H1 (cell line): ENCODE measurements at regions not wholly inside any gene's neighbourhood (a gene's known extent, or its start where the extent isn't known, plus 50 kb on each side); places are given as distances from the start of the nearest gene placed in this dataset.

Source experiments
- CTCF ChIA-PET: fragments of 300-600 bp; sonication (Branson Sonifier 250); formaldehyde crosslinking; loops from one replicate; lab custom pipeline; 2021; ENCODE audit not compliant: partially characterized antibody; lab: Charles Lee
- POLR2A ChIA-PET: fragments of 300-600 bp; sonication (Branson Sonifier 250); formaldehyde crosslinking; loops from one replicate; lab custom pipeline; 2021; ENCODE audit warnings: inconsistent platforms; ENCODE audit not compliant: partially characterized antibody; lab: Charles Lee
- DNase-seq, 2 experiments: peaks; one replicate each; pipeline versions ENCODE4 v3.0.0 to v3.0.0-alpha.2; 2010 to 2022; ENCODE audit warnings: low spot score in 2 of 2, low read depth in 1 of 2, mixed read lengths in 1 of 2
- FAIRE-seq: peaks from 2 replicates; lab custom pipeline; 2011; peaks lifted over from hg19 to GRCh38; lab: Jason Lieb, UNC
- H2AFZ ChIP-seq: 2 replicates; pipeline ENCODE4 v1.8.1; 2012; ENCODE audit warnings: low read length, inconsistent platforms
- H2AK5ac ChIP-seq: 2 replicates; pipeline ENCODE4 v1.6.1; 2013; ENCODE audit warnings: low read depth, low read length
- H2BK120ac ChIP-seq: replicated peaks from 2 replicates; pipeline ENCODE3; 2013; ENCODE audit warnings: low read depth, low read length, inconsistent platforms
- H2BK12ac ChIP-seq: 2 replicates; pipeline ENCODE4 v1.6.1; 2013; ENCODE audit warnings: low read depth, low read length
- H2BK15ac ChIP-seq: 2 replicates; pipeline ENCODE4 v1.6.1; 2013; ENCODE audit warnings: low read length
- H2BK20ac ChIP-seq: 2 replicates; pipeline ENCODE4 v1.6.1; 2013; ENCODE audit warnings: low read length
- H2BK5ac ChIP-seq: 2 replicates; pipeline ENCODE4 v1.6.1; 2013; ENCODE audit warnings: low read depth, low read length
- H3K14ac ChIP-seq: 2 replicates; pipeline ENCODE4 v1.6.1; 2013; ENCODE audit warnings: inconsistent platforms; ENCODE audit not compliant: insufficient read length
- H3K18ac ChIP-seq: 2 replicates; pipeline ENCODE4 v1.6.1; 2013; ENCODE audit warnings: low read length; ENCODE audit errors: extremely low read depth
- H3K23ac ChIP-seq: 2 replicates; pipeline ENCODE4 v1.6.1; 2013; ENCODE audit warnings: inconsistent platforms; ENCODE audit not compliant: insufficient read length
- H3K23me2 ChIP-seq: 2 replicates; pipeline ENCODE4 v1.6.1; 2013; ENCODE audit warnings: low read depth, low read length
- H3K27ac ChIP-seq: 2 replicates; pipeline ENCODE4 v1.6.1; 2011; ENCODE audit warnings: low read depth, low read length, inconsistent platforms
- H3K27me3 ChIP-seq, 4 experiments: replicated peaks in 1 of 4; 1 replicate in 1 of 4; 2 replicates in 3 of 4; pipeline versions ENCODE4 v1.6.1 to v1.8.1; 2011 to 2013; ENCODE audit warnings: low read length in 3 of 4, mild to moderate bottlenecking in 3 of 4, inconsistent platforms in 2 of 4, mixed read lengths in 2 of 4, moderate library complexity in 1 of 4; ENCODE audit not compliant: control insufficient read depth in 3 of 4, insufficient read depth in 3 of 4; ENCODE audit errors: extremely low read depth in 1 of 4
- H3K36me3 ChIP-seq, 4 experiments: 2 replicates each; pipeline versions ENCODE4 v1.6.1 to v1.8.1; 2011 to 2013; ENCODE audit warnings: mild to moderate bottlenecking in 4 of 4, low read length in 3 of 4, moderate library complexity in 2 of 4, control low read depth in 1 of 4, inconsistent platforms in 1 of 4; ENCODE audit not compliant: insufficient read depth in 4 of 4, control insufficient read depth in 2 of 4
- H3K4ac ChIP-seq: replicated peaks from 2 replicates; pipeline ENCODE3; 2013; ENCODE audit warnings: low read length, low read depth, mixed read lengths, inconsistent platforms; ENCODE audit not compliant: insufficient read length
- H3K4me1 ChIP-seq, 4 experiments: replicated peaks in 1 of 4; 1 replicate in 1 of 4; 2 replicates in 3 of 4; pipeline versions ENCODE4 v1.6.1 to v1.8.1; 2011 to 2013; ENCODE audit warnings: low read length in 3 of 4, inconsistent platforms in 2 of 4, mixed read lengths in 1 of 4; ENCODE audit not compliant: insufficient read depth in 4 of 4, control insufficient read depth in 3 of 4
- H3K4me2 ChIP-seq, 2 experiments: 2 replicates each; pipeline versions ENCODE4 v1.6.1 to v1.8.1; 2011 to 2013; ENCODE audit warnings: low read depth in 2 of 2, low read length in 2 of 2, control low read depth in 1 of 2, inconsistent platforms in 1 of 2, mild to moderate bottlenecking in 1 of 2; ENCODE audit not compliant: insufficient read depth in 1 of 2
- H3K4me3 ChIP-seq, 4 experiments: fragments of 200-600, 300-600 bp in 1 of 4; sonication (generic), shearing (Covaris generic), sonication (Bioruptor Twin) in 1 of 4; 2 replicates each; pipeline versions ENCODE4 v1.5.1 to v1.8.1; 2011 to 2016; ENCODE audit warnings: low read length in 4 of 4, low read depth in 3 of 4, control low read depth in 2 of 4, inconsistent platforms in 2 of 4, mild to moderate bottlenecking in 2 of 4, mixed read lengths in 1 of 4, moderate library complexity in 1 of 4; ENCODE audit not compliant: insufficient read depth in 2 of 4; ENCODE audit errors: extremely low read depth in 1 of 4
- H3K56ac ChIP-seq: replicated peaks from 2 replicates; pipeline ENCODE3; 2013; ENCODE audit warnings: low read depth, mild to moderate bottlenecking, mixed read lengths, low read length, inconsistent platforms; ENCODE audit not compliant: insufficient read length
- H3K79me1 ChIP-seq: 2 replicates; pipeline ENCODE4 v1.6.1; 2013; ENCODE audit warnings: low read depth, low read length, control low read depth
- H3K79me2 ChIP-seq, 2 experiments: 2 replicates each; pipeline versions ENCODE4 v1.6.1 to v1.8.1; 2012 to 2013; ENCODE audit warnings: low read length in 2 of 2, mild to moderate bottlenecking in 2 of 2, inconsistent platforms in 1 of 2; ENCODE audit not compliant: insufficient read depth in 2 of 2, control insufficient read depth in 1 of 2
- H3K9ac ChIP-seq, 4 experiments: replicated peaks in 1 of 4; 1 replicate in 1 of 4; 2 replicates in 3 of 4; pipeline versions ENCODE4 v1.6.1 to v1.8.1; 2011 to 2013; ENCODE audit warnings: low read depth in 3 of 4, low read length in 3 of 4, control low read depth in 2 of 4, mild to moderate bottlenecking in 2 of 4, moderate library complexity in 2 of 4, inconsistent platforms in 1 of 4; ENCODE audit errors: extremely low read depth in 1 of 4
- H3K9me3 ChIP-seq, 2 experiments: 2 replicates each; pipeline versions ENCODE4 v1.6.1 to v1.8.1; 2012 to 2013; ENCODE audit warnings: mild to moderate bottlenecking in 2 of 2, moderate library complexity in 2 of 2, control low read depth in 1 of 2, inconsistent platforms in 1 of 2, low read depth in 1 of 2, low read length in 1 of 2, mixed read lengths in 1 of 2; ENCODE audit not compliant: insufficient read depth in 2 of 2
- H4K20me1 ChIP-seq, 2 experiments: replicated peaks in 1 of 2; 2 replicates each; pipeline versions ENCODE3 to v1.8.1; 2011 to 2013; ENCODE audit warnings: inconsistent platforms in 2 of 2, low read length in 2 of 2, mild to moderate bottlenecking in 1 of 2; ENCODE audit not compliant: insufficient read depth in 2 of 2, control insufficient read depth in 1 of 2
- H4K5ac ChIP-seq: 2 replicates; pipeline ENCODE4 v1.6.1; 2013; ENCODE audit warnings: low read length, low read depth, mixed read lengths, inconsistent platforms; ENCODE audit not compliant: insufficient read length
- H4K8ac ChIP-seq: 2 replicates; pipeline ENCODE4 v1.8.0; 2013; ENCODE audit warnings: mild to moderate bottlenecking, moderate library complexity, low read length, inconsistent platforms; ENCODE audit not compliant: insufficient read depth; ENCODE audit errors: extremely low read depth
- H4K91ac ChIP-seq: replicated peaks from 2 replicates; pipeline ENCODE3; 2013; ENCODE audit warnings: low read length, mixed read lengths, inconsistent platforms; ENCODE audit not compliant: insufficient read length
- ASH2L ChIP-seq: fragments of 200-600, 300-600 bp; sonication (generic); IDR thresholded peaks from one replicate; pipeline ENCODE4 v1.7.1; 2017; ENCODE audit warnings: low read length
- CBX5 ChIP-seq: fragments of 300-800, 300-1000 bp; sonication (generic); IDR thresholded peaks from 2 replicates; pipeline ENCODE4 v1.7.1; 2016; ENCODE audit warnings: antibody characterized with exemption, low read length, low read depth
- CBX8 ChIP-seq: fragments of 300-800, 300-1000 bp; sonication (generic); IDR thresholded peaks from 2 replicates; pipeline ENCODE4 v1.7.1; 2016; ENCODE audit warnings: low read depth, low read length, borderline replicate concordance
- EP300 ChIP-seq, 2 experiments: IDR thresholded peaks; 1 replicate in 1 of 2; 2 replicates in 1 of 2; pipeline ENCODE4 v1.6.1; 2011 to 2012; ENCODE audit warnings: low read depth in 2 of 2, low read length in 2 of 2, mild to moderate bottlenecking in 2 of 2, borderline replicate concordance in 1 of 2, inconsistent platforms in 1 of 2, moderate library complexity in 1 of 2
- HDAC2 ChIP-seq, 2 experiments: fragments of 300-600 bp in 1 of 2; sonication (generic) in 1 of 2; IDR thresholded peaks; 2 replicates each; pipeline ENCODE4 v1.6.1; 2011 to 2012; ENCODE audit warnings: low read depth in 2 of 2, low read length in 2 of 2, mild to moderate bottlenecking in 2 of 2, moderate library complexity in 2 of 2, borderline replicate concordance in 1 of 2, inconsistent platforms in 1 of 2
- JUND ChIP-seq: IDR thresholded peaks from 2 replicates; pipeline ENCODE4 v1.6.1; 2011; ENCODE audit warnings: mild to moderate bottlenecking, improper control_type of control experiment, low read length
- KDM1A ChIP-seq: fragments of 200-600, 300-600 bp; sonication (generic); IDR thresholded peaks from 2 replicates; pipeline ENCODE4 v1.7.1; 2016; ENCODE audit warnings: mild to moderate bottlenecking, low read length, borderline replicate concordance
- KDM5A ChIP-seq: fragments of 200-600 bp; IDR thresholded peaks from 2 replicates; pipeline ENCODE4 v1.7.1; 2012; ENCODE audit warnings: mild to moderate bottlenecking, low read length, inconsistent platforms, mixed read lengths
- POLR2A ChIP-seq, 2 experiments: IDR thresholded peaks; 1 replicate in 1 of 2; 2 replicates in 1 of 2; pipeline ENCODE4 v1.6.1; 2011; ENCODE audit warnings: low read depth in 2 of 2, low read length in 2 of 2, mild to moderate bottlenecking in 2 of 2; ENCODE audit errors: control extremely low read depth in 1 of 2
- RFX5 ChIP-seq: IDR thresholded peaks from 2 replicates; pipeline ENCODE4 v1.6.1; 2011; ENCODE audit warnings: low read depth, low read length, improper control_type of control experiment, borderline replicate concordance
- TAF7 ChIP-seq: optimal IDR thresholded peaks from 2 replicates; pipeline ENCODE3; 2011; ENCODE audit warnings: low read depth, mild to moderate bottlenecking, inconsistent platforms, low read length, moderate library complexity, borderline replicate concordance
- TEAD4 ChIP-seq: IDR thresholded peaks from 2 replicates; pipeline ENCODE4 v1.6.1; 2012; ENCODE audit warnings: low read depth, low read length, inconsistent platforms, mixed read lengths
- TF ChIP-seq, protein P1 (sequence below), 3 experiments: IDR thresholded peaks; 1 replicate in 2 of 3; 2 replicates in 1 of 3; pipeline versions ENCODE4 v1.5.1 to v1.6.1; 2011; ENCODE audit warnings: low read length in 3 of 3, mild to moderate bottlenecking in 3 of 3, inconsistent platforms in 2 of 3, low read depth in 1 of 3, moderate library complexity in 1 of 3; ENCODE audit not compliant: insufficient read depth in 1 of 3; ENCODE audit errors: control extremely low read depth in 1 of 3

DNA sequence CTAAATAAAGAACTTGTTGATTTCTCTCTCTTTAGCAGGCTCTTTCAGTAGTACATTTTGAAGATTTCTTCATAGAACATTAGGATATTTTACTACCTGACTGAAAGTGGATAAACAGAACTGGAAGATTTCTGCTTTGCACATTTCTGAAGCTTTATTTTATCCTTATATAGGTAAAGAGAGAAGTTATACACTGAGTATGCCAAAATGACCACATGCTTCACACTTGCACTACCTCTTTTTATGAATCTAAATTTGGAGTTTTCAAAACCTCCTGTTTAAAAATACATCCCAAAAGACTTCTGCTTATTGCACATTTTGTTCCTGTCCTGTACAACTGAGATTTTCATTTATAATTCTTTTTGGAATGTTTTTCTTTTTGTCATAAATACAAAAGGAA, 197.4 kb upstream of the PRPS1L1 start:
- CTCF ChIA-PET: interaction anchor here (1.8 kb wide), 1 partner anchor 11 kb away, joined by 5 read pairs; no protein-coding TSS in a partner anchor
- Histone ChIP-seq H2BK120ac (no peak overlapping the region), H3K27ac (no peak overlapping the region)
- TF ChIP-seq, protein P1, sequence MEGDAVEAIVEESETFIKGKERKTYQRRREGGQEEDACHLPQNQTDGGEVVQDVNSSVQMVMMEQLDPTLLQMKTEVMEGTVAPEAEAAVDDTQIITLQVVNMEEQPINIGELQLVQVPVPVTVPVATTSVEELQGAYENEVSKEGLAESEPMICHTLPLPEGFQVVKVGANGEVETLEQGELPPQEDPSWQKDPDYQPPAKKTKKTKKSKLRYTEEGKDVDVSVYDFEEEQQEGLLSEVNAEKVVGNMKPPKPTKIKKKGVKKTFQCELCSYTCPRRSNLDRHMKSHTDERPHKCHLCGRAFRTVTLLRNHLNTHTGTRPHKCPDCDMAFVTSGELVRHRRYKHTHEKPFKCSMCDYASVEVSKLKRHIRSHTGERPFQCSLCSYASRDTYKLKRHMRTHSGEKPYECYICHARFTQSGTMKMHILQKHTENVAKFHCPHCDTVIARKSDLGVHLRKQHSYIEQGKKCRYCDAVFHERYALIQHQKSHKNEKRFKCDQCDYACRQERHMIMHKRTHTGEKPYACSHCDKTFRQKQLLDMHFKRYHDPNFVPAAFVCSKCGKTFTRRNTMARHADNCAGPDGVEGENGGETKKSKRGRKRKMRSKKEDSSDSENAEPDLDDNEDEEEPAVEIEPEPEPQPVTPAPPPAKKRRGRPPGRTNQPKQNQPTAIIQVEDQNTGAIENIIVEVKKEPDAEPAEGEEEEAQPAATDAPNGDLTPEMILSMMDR (IDR thresholded peaks at IDR 0.05; ENCODE audit: control extremely low read depth in 1 of 3, insufficient read depth in 1 of 3, low read depth in 1 of 3, low read length in 3 of 3): no peak
- TF ChIP-seq RFX5 (no peak), POLR2A (IDR thresholded peaks at IDR 0.05; ENCODE audit: control extremely low read depth in 1 of 2, low read depth in 2 of 2, low read length in 2 of 2) (no peak), JUND (no peak), EP300 (IDR thresholded peaks at IDR 0.05; ENCODE audit: borderline replicate concordance in 1 of 2, low read depth in 2 of 2, low read length in 2 of 2) (no peak), CBX8 (no peak), CBX5 (no peak), KDM1A (no peak), TAF7 (no peak), HDAC2 (IDR thresholded peaks at IDR 0.05; ENCODE audit: borderline replicate concordance in 1 of 2, low read depth in 2 of 2, low read length in 2 of 2) (no peak), TEAD4 (no peak), ASH2L (no peak), KDM5A (no peak)

More for the DNA sequence above, 197.4 kb upstream of the PRPS1L1 start:
- Histone ChIP-seq H4K5ac (no peak overlapping the region), H3K56ac (no peak overlapping the region), H3K4me1 (no peaks in the 10 kb centered on the region), H3K4me2 (no peak overlapping the region), H4K20me1 (no peaks in the 10 kb centered on the region), H2BK15ac (no peak overlapping the region), H4K8ac (no peak overlapping the region), H2BK5ac (no peak overlapping the region), H3K79me1 (no peaks in the 10 kb centered on the region), H3K36me3 (no peaks in the 10 kb centered on the region), H2BK12ac (no peak overlapping the region), H2AFZ (no peak overlapping the region), H3K79me2 (no peaks in the 10 kb centered on the region), H3K23me2 (no peaks in the 10 kb centered on the region), H2AK5ac (no peak overlapping the region), H3K27me3 (peaks cover 0 to 1% (median 0%) of the 10 kb centered on the region in 4 experiments; a peak in 1 of 7 replicates), H3K4me3 (no peak overlapping the region), H3K9me3 (no peaks in the 10 kb centered on the region), H3K23ac (no peak overlapping the region), H3K18ac (no peak overlapping the region), H3K9ac (no peak overlapping the region), H4K91ac (no peak overlapping the region), H3K4ac (no peak overlapping the region), H3K14ac (no peak overlapping the region), H2BK20ac (no peak overlapping the region)
- no peak for FAIRE-seq
- POLR2A ChIA-PET: no interaction called here
- no peak for DNase-seq
